Astrocyte (in vitro differentiated cells and primary cell): ENCODE measurements at regions not wholly inside any gene's neighbourhood (a gene's known extent, or its start where the extent isn't known, plus 50 kb on each side); places are given as distances from the start of the nearest gene placed in this dataset.

Experiments used
- EZH2 ChIP-seq: IDR thresholded peaks from 2 replicates; pipeline ENCODE4 v1.6.1; 2012; ENCODE audit warnings: mild to moderate bottlenecking, low read length, inconsistent platforms; ENCODE audit not compliant: insufficient read depth
- TF ChIP-seq, protein P1 (sequence below): IDR thresholded peaks from 2 replicates; pipeline ENCODE4 v1.5.1; 2011; ENCODE audit warnings: low read depth, mild to moderate bottlenecking, inconsistent platforms, low read length, moderate library complexity; ENCODE audit not compliant: insufficient read depth

DNA sequence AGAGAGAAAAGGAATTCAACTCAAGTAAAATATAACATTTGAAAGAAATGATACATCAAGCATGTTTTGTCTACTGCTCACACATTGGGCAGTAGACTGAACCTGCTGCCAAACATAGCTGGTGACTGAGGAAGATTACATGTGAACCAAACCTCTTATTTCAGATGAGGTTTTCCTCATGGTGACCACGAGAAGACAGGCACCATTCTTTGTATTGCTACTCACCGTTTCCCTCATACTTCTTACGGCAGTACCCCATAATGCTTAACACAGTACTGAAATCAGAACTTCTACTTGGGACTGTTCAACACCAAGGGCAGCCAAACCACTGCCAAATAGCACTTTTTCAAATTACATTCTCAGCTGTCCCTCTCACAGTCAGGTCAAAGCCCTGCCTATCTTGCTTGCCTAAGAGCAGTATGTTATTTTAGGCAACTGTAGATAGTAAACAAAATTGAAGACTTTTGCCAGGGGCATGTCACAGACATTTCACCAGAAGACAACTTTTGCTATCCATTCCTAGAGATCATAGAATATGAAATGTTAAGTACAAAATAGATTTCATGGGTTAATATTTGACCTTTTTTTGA, 167.1 kb upstream of the DOK6 start:
- no peak for TF ChIP-seq EZH2
- TF ChIP-seq, protein P1, sequence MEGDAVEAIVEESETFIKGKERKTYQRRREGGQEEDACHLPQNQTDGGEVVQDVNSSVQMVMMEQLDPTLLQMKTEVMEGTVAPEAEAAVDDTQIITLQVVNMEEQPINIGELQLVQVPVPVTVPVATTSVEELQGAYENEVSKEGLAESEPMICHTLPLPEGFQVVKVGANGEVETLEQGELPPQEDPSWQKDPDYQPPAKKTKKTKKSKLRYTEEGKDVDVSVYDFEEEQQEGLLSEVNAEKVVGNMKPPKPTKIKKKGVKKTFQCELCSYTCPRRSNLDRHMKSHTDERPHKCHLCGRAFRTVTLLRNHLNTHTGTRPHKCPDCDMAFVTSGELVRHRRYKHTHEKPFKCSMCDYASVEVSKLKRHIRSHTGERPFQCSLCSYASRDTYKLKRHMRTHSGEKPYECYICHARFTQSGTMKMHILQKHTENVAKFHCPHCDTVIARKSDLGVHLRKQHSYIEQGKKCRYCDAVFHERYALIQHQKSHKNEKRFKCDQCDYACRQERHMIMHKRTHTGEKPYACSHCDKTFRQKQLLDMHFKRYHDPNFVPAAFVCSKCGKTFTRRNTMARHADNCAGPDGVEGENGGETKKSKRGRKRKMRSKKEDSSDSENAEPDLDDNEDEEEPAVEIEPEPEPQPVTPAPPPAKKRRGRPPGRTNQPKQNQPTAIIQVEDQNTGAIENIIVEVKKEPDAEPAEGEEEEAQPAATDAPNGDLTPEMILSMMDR: no peak
